ENCODE measurements at regions not wholly inside any gene's neighbourhood (a gene's known extent, or its start where the extent isn't known, plus 50 kb on each side); places are given as distances from the start of the nearest gene placed in this dataset.

GRCh38 chr11:92480499-92480898 is 255.9 kb downstream of the FAT3 start:
- Histone ChIP-seq H3K27me3 (replicated peaks; ENCODE audit: insufficient read depth) (no peaks in the 10 kb centered on the region), H3K27ac (no peak overlapping the region), H3K36me3 (no peaks in the 10 kb centered on the region), H3K4me1 (ENCODE audit: control insufficient read depth in 1 of 2, low read depth in 2 of 2) (no peaks in the 10 kb centered on the region), H3K9me3 (no peaks in the 10 kb centered on the region), H3K4me3 (no peak overlapping the region)
- DNase-seq (ENCODE audit: low spot score) (no peak), ATAC-seq (ENCODE audit: insufficient number of reproducible peaks, low FRiP score, low read depth) (no peak)
- TF ChIP-seq, protein P1, sequence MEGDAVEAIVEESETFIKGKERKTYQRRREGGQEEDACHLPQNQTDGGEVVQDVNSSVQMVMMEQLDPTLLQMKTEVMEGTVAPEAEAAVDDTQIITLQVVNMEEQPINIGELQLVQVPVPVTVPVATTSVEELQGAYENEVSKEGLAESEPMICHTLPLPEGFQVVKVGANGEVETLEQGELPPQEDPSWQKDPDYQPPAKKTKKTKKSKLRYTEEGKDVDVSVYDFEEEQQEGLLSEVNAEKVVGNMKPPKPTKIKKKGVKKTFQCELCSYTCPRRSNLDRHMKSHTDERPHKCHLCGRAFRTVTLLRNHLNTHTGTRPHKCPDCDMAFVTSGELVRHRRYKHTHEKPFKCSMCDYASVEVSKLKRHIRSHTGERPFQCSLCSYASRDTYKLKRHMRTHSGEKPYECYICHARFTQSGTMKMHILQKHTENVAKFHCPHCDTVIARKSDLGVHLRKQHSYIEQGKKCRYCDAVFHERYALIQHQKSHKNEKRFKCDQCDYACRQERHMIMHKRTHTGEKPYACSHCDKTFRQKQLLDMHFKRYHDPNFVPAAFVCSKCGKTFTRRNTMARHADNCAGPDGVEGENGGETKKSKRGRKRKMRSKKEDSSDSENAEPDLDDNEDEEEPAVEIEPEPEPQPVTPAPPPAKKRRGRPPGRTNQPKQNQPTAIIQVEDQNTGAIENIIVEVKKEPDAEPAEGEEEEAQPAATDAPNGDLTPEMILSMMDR (IDR thresholded peaks at IDR 0.05), result no peak

DNA sequence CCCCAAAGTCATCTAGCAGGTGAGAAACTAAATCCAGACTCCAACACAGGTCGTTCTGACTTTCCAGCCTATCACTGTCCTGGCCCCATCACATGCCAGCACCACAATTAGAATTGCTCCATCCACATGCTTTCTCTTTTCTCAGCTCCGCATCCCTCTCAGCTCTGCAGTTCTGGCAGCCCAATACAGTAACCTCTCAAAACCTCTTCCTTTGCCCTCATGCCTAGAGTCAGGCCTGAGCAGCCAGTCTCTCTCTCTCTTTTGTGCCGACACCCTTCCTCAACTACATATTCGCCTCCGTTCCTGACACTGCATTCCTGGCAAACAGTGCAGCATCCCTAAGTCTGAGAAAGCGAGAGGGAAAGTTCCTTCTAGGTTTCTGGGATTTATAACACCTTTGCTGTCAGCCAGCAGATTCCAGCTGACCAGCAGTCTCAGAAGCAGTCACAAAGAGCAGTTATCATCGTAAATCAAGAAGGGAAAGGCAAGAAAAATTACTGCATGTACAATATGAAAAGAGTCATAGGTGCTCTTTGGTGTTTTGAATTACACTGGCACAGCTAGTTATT is 258.0 kb downstream of the FAT3 start:
- DNase-seq (ENCODE audit: low spot score), result no peak
- ATAC-seq (ENCODE audit: insufficient number of reproducible peaks, low FRiP score, low read depth), result no peak
- no peaks in the 10 kb centered on the region for H3K36me3 ChIP-seq
- H3K9me3 ChIP-seq, result no peaks in the 10 kb centered on the region
- no peak overlapping the region for H3K27ac ChIP-seq
- H3K4me3 ChIP-seq, result no peak overlapping the region
- no peaks in the 10 kb centered on the region for H3K4me1 ChIP-seq (ENCODE audit: control insufficient read depth in 1 of 2, low read depth in 2 of 2)
- TF ChIP-seq, protein P1 (IDR thresholded peaks at IDR 0.05), result no peak
- H3K27me3 ChIP-seq (replicated peaks; ENCODE audit: insufficient read depth), result no peaks in the 10 kb centered on the region

GRCh38 chr11:92484570-92484969 is 260.0 kb downstream of the FAT3 start:
- Histone ChIP-seq H3K36me3 (no peaks in the 10 kb centered on the region), H3K27ac (no peak overlapping the region), H3K9me3 (no peaks in the 10 kb centered on the region), H3K4me3 (no peak overlapping the region), H3K4me1 (ENCODE audit: control insufficient read depth in 1 of 2, low read depth in 2 of 2) (no peaks in the 10 kb centered on the region), H3K27me3 (replicated peaks; ENCODE audit: insufficient read depth) (no peaks in the 10 kb centered on the region)
- TF ChIP-seq, protein P1 (IDR thresholded peaks at IDR 0.05), result no peak
- ATAC-seq (ENCODE audit: insufficient number of reproducible peaks, low FRiP score, low read depth), result no peak
- DNase-seq (ENCODE audit: low spot score), result no peak

DNA sequence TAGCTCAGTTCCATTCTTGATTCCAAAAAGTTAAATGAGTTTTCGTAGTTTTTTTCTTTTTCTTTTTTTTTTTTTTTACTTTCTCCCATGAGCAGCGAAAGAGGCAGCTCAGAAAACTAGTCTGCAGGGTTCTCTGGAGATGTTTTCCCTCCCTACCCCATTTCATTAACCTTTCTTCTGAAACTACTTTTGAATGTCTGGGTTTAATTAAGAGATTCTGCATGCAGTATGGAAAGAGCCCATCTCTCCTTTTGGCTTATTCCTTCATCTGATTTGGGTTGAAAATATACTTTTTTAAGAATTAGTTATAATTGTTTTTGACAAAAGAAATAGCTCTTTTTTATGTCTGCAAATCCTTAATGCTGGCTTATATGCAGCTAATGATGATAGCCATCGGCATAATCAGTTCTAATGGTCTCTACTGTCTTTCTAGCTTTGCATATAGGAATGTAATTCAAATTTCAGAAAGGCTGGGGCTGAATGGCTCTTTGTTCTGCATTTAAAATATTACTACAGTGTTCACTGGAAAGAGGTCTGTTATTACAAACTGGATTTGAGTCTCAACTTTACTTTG is 265.3 kb downstream of the FAT3 start:
- no peaks in the 10 kb centered on the region for H3K4me1 ChIP-seq (ENCODE audit: control insufficient read depth in 1 of 2, low read depth in 2 of 2)
- no peak for DNase-seq (ENCODE audit: low spot score)
- no peak overlapping the region for H3K27ac ChIP-seq
- TF ChIP-seq, protein P1 (IDR thresholded peaks at IDR 0.05), result no peak
- H3K36me3 ChIP-seq, result no peaks in the 10 kb centered on the region
- no peak overlapping the region for H3K4me3 ChIP-seq
- H3K27me3 ChIP-seq (replicated peaks; ENCODE audit: insufficient read depth), result no peaks in the 10 kb centered on the region
- no peak for ATAC-seq (ENCODE audit: insufficient number of reproducible peaks, low FRiP score, low read depth)
- H3K9me3 ChIP-seq, result no peaks in the 10 kb centered on the region

DNA sequence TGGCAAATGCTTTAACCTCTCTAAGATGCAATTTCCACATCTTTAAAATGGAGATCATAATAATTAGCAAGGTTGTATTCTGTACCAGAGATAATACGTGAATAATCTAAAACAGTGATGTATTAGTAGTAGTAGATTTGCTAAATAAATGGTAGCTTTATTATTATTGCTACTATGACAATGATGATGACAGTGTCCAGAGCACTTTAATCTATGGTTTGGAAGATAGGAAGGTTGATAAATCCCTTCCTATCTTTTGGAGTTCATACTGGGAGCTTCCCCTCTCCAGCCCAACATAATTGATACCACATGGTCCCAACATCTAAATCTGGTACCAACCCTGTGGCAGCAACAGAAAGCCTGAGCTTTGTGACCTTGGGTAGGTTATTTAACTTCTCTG is 267.8 kb downstream of the FAT3 start:
- no peaks in the 10 kb centered on the region for H3K27me3 ChIP-seq (replicated peaks; ENCODE audit: insufficient read depth)
- no peaks in the 10 kb centered on the region for H3K9me3 ChIP-seq
- H3K36me3 ChIP-seq, result no peaks in the 10 kb centered on the region
- H3K4me1 ChIP-seq (ENCODE audit: control insufficient read depth in 1 of 2, low read depth in 2 of 2), result no peaks in the 10 kb centered on the region
- ATAC-seq (ENCODE audit: insufficient number of reproducible peaks, low FRiP score, low read depth) (no peak), DNase-seq (ENCODE audit: low spot score) (no peak)
- no peak overlapping the region for H3K4me3 ChIP-seq
- TF ChIP-seq, protein P1 (IDR thresholded peaks at IDR 0.05), result no peak
- H3K27ac ChIP-seq, result no peak overlapping the region

Measured in thoracic aorta (tissue), 2 donors.